Endothelial cell (in vitro differentiated cells): ENCODE measurements at regions not wholly inside any gene's neighbourhood (a gene's known extent, or its start where the extent isn't known, plus 50 kb on each side); places are given as distances from the start of the nearest gene placed in this dataset.

Source experiments
- DNase-seq: peaks from one replicate; pipeline ENCODE4 v3.0.0; 2021; ENCODE audit warnings: low spot score
- H3K27ac Mint-ChIP-seq: one replicate; pipeline ENCODE4 v1.8.0; 2021; ENCODE audit warnings: mixed read lengths, inconsistent platforms; ENCODE audit not compliant: unreplicated experiment
- H3K27me3 Mint-ChIP-seq: one replicate; pipeline ENCODE4 v1.8.0; 2021; ENCODE audit warnings: mild to moderate bottlenecking, moderate library complexity, mixed read lengths, inconsistent platforms; ENCODE audit not compliant: unreplicated experiment
- H3K36me3 Mint-ChIP-seq: one replicate; pipeline ENCODE4 v1.8.0; 2021; ENCODE audit warnings: mild to moderate bottlenecking, low read depth, mixed read lengths, inconsistent platforms; ENCODE audit not compliant: unreplicated experiment
- H3K4me1 Mint-ChIP-seq: one replicate; pipeline ENCODE4 v1.8.0; 2021; ENCODE audit warnings: mild to moderate bottlenecking, mixed read lengths, inconsistent platforms; ENCODE audit not compliant: unreplicated experiment
- H3K4me3 Mint-ChIP-seq: one replicate; pipeline ENCODE4 v1.8.0; 2021; ENCODE audit warnings: mild to moderate bottlenecking, mixed read lengths, inconsistent platforms; ENCODE audit not compliant: unreplicated experiment
- H3K9me3 Mint-ChIP-seq: one replicate; pipeline ENCODE4 v1.8.0; 2021; ENCODE audit warnings: mixed read lengths, inconsistent platforms; ENCODE audit not compliant: unreplicated experiment
- CTCF ChIP-seq: fragments of 200-600 bp; sonication (generic); IDR thresholded peaks from one replicate; pipeline ENCODE4 v1.5.0; 2021; ENCODE audit warnings: antibody characterized with exemption; ENCODE audit not compliant: unreplicated experiment

GRCh38 chr11:112580864-112581263 lies 320.2 kb upstream of the PLET1 start:
- Mint-ChIP-seq H3K36me3 (no peaks in the 10 kb centered on the region), H3K4me3 (no peak overlapping the region), H3K27me3 (peaks cover 1% of the 10 kb centered on the region), H3K27ac (no peak overlapping the region), H3K4me1 (no peaks in the 10 kb centered on the region), H3K9me3 (no peaks in the 10 kb centered on the region)
- TF ChIP-seq CTCF = no peak
- DNase-seq = no peak

- Mint-ChIP-seq H3K27me3 (peaks cover 1% of the 10 kb centered on the region), H3K9me3 (no peaks in the 10 kb centered on the region), H3K27ac (no peak overlapping the region), H3K4me1 (no peaks in the 10 kb centered on the region), H3K4me3 (no peak overlapping the region), H3K36me3 (no peaks in the 10 kb centered on the region)
- no peak for DNase-seq
- TF ChIP-seq CTCF = no peak
Observed at GRCh38 chr11:112581747-112582146, 321.1 kb upstream of the PLET1 start.

- Mint-ChIP-seq H3K4me1 (no peaks in the 10 kb centered on the region), H3K36me3 (no peaks in the 10 kb centered on the region)
Observed at GRCh38 chr11:112582366-112582765, 321.7 kb upstream of the PLET1 start.

GRCh38 chr11:112583261-112583893 lies 322.7 kb upstream of the PLET1 start:
- Mint-ChIP-seq H3K4me3 (no peak overlapping the region), H3K27me3 (no peaks in the 10 kb centered on the region), H3K36me3 (no peaks in the 10 kb centered on the region), H3K9me3 (no peaks in the 10 kb centered on the region), H3K27ac (no peak overlapping the region), H3K4me1 (no peaks in the 10 kb centered on the region)
- TF ChIP-seq CTCF = no peak
- no peak for DNase-seq

More at GRCh38 chr11:112582366-112582765, 321.7 kb upstream of the PLET1 start:
- H3K4me3 Mint-ChIP-seq = no peak overlapping the region
- no peaks in the 10 kb centered on the region for H3K27me3 Mint-ChIP-seq
- H3K9me3 Mint-ChIP-seq = no peaks in the 10 kb centered on the region
- DNase-seq = no peak
- TF ChIP-seq CTCF = no peak
- no peak overlapping the region for H3K27ac Mint-ChIP-seq

- no peaks in the 10 kb centered on the region for H3K27me3 Mint-ChIP-seq
- peak; percentile 27 for TF ChIP-seq CTCF
- H3K9me3 Mint-ChIP-seq = no peaks in the 10 kb centered on the region
- DNase-seq = peak; percentile 44
- H3K4me3 Mint-ChIP-seq = no peak overlapping the region
- H3K27ac Mint-ChIP-seq = no peak overlapping the region
- H3K4me1 Mint-ChIP-seq = no peaks in the 10 kb centered on the region
- H3K36me3 Mint-ChIP-seq = no peaks in the 10 kb centered on the region
Observed at GRCh38 chr11:112584672-112585071, 324.0 kb upstream of the PLET1 start.
